PC-3 (cell line): ENCODE measurements at regions not wholly inside any gene's neighbourhood (a gene's known extent, or its start where the extent isn't known, plus 50 kb on each side); places are given as distances from the start of the nearest gene placed in this dataset.

Experiments
- ATAC-seq: fragments of 200-7000 bp; cut with Tn5 transposase; 2 replicates; pipeline ENCODE4 v1.9.1; 2020; ENCODE audit warnings: mild to moderate bottlenecking, moderate library complexity
- BruUV-seq: library from RNA; stranded (reverse); fragments of 400-500 nt; replicated peaks from 2 replicates; lab custom pipeline; 2021; lab: Mats Ljungman, UMichigan
- CTCF ChIA-PET: fragments of 300-600 bp; sonication (Branson Sonifier 250); formaldehyde crosslinking; loops from one replicate; lab custom pipeline; 2022; ENCODE audit warnings: antibody characterized with exemption; lab: Charles Lee
- POLR2A ChIA-PET: fragments of 300-600 bp; sonication (Branson Sonifier 250); formaldehyde crosslinking; loops from one replicate; lab custom pipeline; 2022; ENCODE audit warnings: antibody characterized with exemption; ENCODE audit not compliant: unreplicated experiment; lab: Charles Lee
- DNase-seq: peaks from one replicate; pipeline ENCODE4 v3.0.0-alpha.2; 2015
- H2AFZ ChIP-seq: fragments of 300-600 bp; sonication (generic); 2 replicates; pipeline ENCODE4 v1.6.0; 2016; ENCODE audit warnings: antibody characterized with exemption, low read length
- H3F3A ChIP-seq: fragments of 300-600 bp; sonication (generic); one replicate; pipeline ENCODE4 v1.6.0; 2017; ENCODE audit warnings: antibody characterized with exemption, low read length, control low read depth, mild to moderate bottlenecking; ENCODE audit not compliant: unreplicated experiment
- H3K27ac ChIP-seq: fragments of 300-600 bp; sonication (generic); 2 replicates; pipeline ENCODE4 v1.5.1; 2016; ENCODE audit warnings: mild to moderate bottlenecking, low read length
- H3K27me3 ChIP-seq: fragments of 300-600 bp; sonication (generic); 2 replicates; pipeline ENCODE4 v1.6.1; 2016; ENCODE audit warnings: low read length, mixed read lengths
- H3K36me3 ChIP-seq: fragments of 300-600 bp; sonication (generic); 2 replicates; pipeline ENCODE4 v1.6.1; 2016; ENCODE audit warnings: low read depth, mixed run types, low read length, mixed read lengths
- H3K4me1 ChIP-seq: fragments of 300-600 bp; sonication (generic); 2 replicates; pipeline ENCODE4 v1.5.1; 2016; ENCODE audit warnings: low read length; ENCODE audit not compliant: insufficient read depth
- H3K4me2 ChIP-seq: fragments of 300-600 bp; sonication (generic); 2 replicates; pipeline ENCODE4 v1.6.0; 2016; ENCODE audit warnings: low read length
- H3K4me3 ChIP-seq: fragments of 300-600 bp; sonication (generic); 2 replicates; pipeline ENCODE4 v1.5.1; 2016; ENCODE audit warnings: mild to moderate bottlenecking, low read length, mixed read lengths
- H3K79me2 ChIP-seq: fragments of 300-600 bp; sonication (generic); 2 replicates; pipeline ENCODE4 v1.6.1; 2017; ENCODE audit warnings: low read length, mixed read lengths
- H3K9ac ChIP-seq: fragments of 300-600 bp; sonication (generic); 2 replicates; pipeline ENCODE4 v1.6.0; 2016; ENCODE audit warnings: mild to moderate bottlenecking, low read length
- H3K9me2 ChIP-seq: fragments of 300-600 bp; sonication (generic); replicated peaks from 2 replicates; pipeline ENCODE4 v1.6.1; 2016; ENCODE audit warnings: mixed run types, low read length, mixed read lengths
- H3K9me3 ChIP-seq: fragments of 300-600 bp; sonication (generic); 2 replicates; pipeline ENCODE4 v1.6.1; 2016; ENCODE audit warnings: low read length, mixed read lengths
- H4K20me1 ChIP-seq: fragments of 300-600 bp; sonication (generic); 2 replicates; pipeline ENCODE4 v1.6.1; 2016; ENCODE audit warnings: low read length, mixed read lengths
- CTCF ChIP-seq: fragments of 300-600 bp; sonication (generic); conservative IDR thresholded peaks from 2 replicates; pipeline ENCODE4 v1.5.1; 2017; ENCODE audit warnings: antibody characterized with exemption, low read depth, mild to moderate bottlenecking, low read length
- EZH2 ChIP-seq: fragments of 300-600 bp; sonication (generic); IDR thresholded peaks from one replicate; pipeline ENCODE4 v1.6.1; 2017; ENCODE audit warnings: antibody characterized with exemption, mild to moderate bottlenecking, low read length; ENCODE audit not compliant: unreplicated experiment
- EZH2phosphoT487 ChIP-seq: fragments of 300-600 bp; sonication (generic); IDR thresholded peaks from 2 replicates; pipeline ENCODE4 v1.6.1; 2018; ENCODE audit warnings: mild to moderate bottlenecking, antibody characterized with exemption, low read length, borderline replicate concordance
- intact Hi-C: fragments of 100-400 bp; cut with micrococcal nuclease; formaldehyde crosslinking; loops from 2 replicates; pipeline ENCODE4 v1.9.0; 2023

DNA sequence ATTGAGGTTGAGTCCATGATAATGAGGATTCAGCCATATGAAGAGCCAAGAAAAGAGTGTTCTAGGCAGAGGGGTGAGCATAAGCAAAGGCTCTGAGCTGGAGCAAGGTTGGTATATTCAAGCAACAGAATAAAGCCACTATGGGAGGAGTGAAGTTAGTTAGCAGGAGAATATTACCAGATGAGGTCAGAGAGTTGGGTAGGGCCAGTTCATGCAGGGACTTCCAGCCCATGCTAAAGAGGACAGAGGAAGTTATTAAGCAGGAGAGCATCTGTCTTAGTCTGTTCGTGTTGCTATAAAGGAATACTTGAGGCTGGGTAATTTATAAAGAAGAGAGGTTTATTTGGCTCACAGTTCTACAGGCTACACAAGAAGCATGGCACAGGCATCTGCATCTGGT lies 57.1 kb upstream of the ATG10 start:
- DNase-seq = no peak
- Histone ChIP-seq H3F3A (no peaks in the 10 kb centered on the region), H3K9ac (no peak overlapping the region), H3K9me2 (no peaks in the 10 kb centered on the region), H4K20me1 (no peaks in the 10 kb centered on the region), H3K27me3 (no peaks in the 10 kb centered on the region), H3K4me1 (no peaks in the 10 kb centered on the region), H3K27ac (no peak overlapping the region), H3K4me2 (no peak overlapping the region), H3K79me2 (no peaks in the 10 kb centered on the region), H3K9me3 (no peaks in the 10 kb centered on the region), H3K36me3 (no peaks in the 10 kb centered on the region), H2AFZ (no peak overlapping the region), H3K4me3 (no peak overlapping the region)
- no TSS peak for BruUV-seq
- intact Hi-C loops = no loop called here
- ChIA-PET POLR2A (no interaction called here), CTCF (no interaction called here)
- ATAC-seq = no peak
- TF ChIP-seq EZH2 (no peak), EZH2phosphoT487 (no peak), CTCF (no peak)

- CTCF ChIA-PET = no interaction called here
- DNase-seq (no peak), ATAC-seq (no peak)
- Histone ChIP-seq H3K9ac (no peak overlapping the region), H3K9me2 (no peaks in the 10 kb centered on the region), H2AFZ (no peak overlapping the region), H3K79me2 (no peaks in the 10 kb centered on the region), H3K36me3 (no peaks in the 10 kb centered on the region), H3K9me3 (no peaks in the 10 kb centered on the region), H3K4me2 (no peak overlapping the region), H3F3A (no peaks in the 10 kb centered on the region), H3K27me3 (no peaks in the 10 kb centered on the region), H3K4me1 (no peaks in the 10 kb centered on the region), H3K4me3 (no peak overlapping the region), H3K27ac (no peak overlapping the region), H4K20me1 (no peaks in the 10 kb centered on the region)
- intact Hi-C loops = no loop called here
- BruUV-seq = no TSS peak
- POLR2A ChIA-PET = no interaction called here
- TF ChIP-seq EZH2phosphoT487 = no peak
- no peak for TF ChIP-seq CTCF
Measured at GRCh38 chr5:81912933-81913332, 58.9 kb upstream of the ATG10 start.

- ChIA-PET POLR2A (no interaction called here), CTCF (no interaction called here)
- H3F3A ChIP-seq = no peaks in the 10 kb centered on the region
- no peaks in the 10 kb centered on the region for H3K79me2 ChIP-seq
- H3K36me3 ChIP-seq = no peaks in the 10 kb centered on the region
- H3K4me2 ChIP-seq = no peak overlapping the region
- TF ChIP-seq EZH2 (no peak), EZH2phosphoT487 (no peak), CTCF (no peak)
- ATAC-seq = no peak
- intact Hi-C loops = no loop called here
- peaks cover 4% of the 10 kb centered on the region; the same call in 1 of the 2 replicates for H3K4me1 ChIP-seq
- H3K9me3 ChIP-seq = no peaks in the 10 kb centered on the region
- H3K9me2 ChIP-seq = no peaks in the 10 kb centered on the region
- no peak for DNase-seq
- H3K4me3 ChIP-seq = no peak overlapping the region
- no TSS peak for BruUV-seq
- H2AFZ ChIP-seq = no peak overlapping the region
- no peak overlapping the region for H3K27ac ChIP-seq
- no peaks in the 10 kb centered on the region for H3K27me3 ChIP-seq
- H3K9ac ChIP-seq = no peak overlapping the region
- no peaks in the 10 kb centered on the region for H4K20me1 ChIP-seq
Measured at GRCh38 chr5:81909677-81910076, 62.1 kb upstream of the ATG10 start.
